ENCODE measurements at regions not wholly inside any gene's neighbourhood (a gene's known extent, or its start where the extent isn't known, plus 50 kb on each side); places are given as distances from the start of the nearest gene placed in this dataset.

DNA sequence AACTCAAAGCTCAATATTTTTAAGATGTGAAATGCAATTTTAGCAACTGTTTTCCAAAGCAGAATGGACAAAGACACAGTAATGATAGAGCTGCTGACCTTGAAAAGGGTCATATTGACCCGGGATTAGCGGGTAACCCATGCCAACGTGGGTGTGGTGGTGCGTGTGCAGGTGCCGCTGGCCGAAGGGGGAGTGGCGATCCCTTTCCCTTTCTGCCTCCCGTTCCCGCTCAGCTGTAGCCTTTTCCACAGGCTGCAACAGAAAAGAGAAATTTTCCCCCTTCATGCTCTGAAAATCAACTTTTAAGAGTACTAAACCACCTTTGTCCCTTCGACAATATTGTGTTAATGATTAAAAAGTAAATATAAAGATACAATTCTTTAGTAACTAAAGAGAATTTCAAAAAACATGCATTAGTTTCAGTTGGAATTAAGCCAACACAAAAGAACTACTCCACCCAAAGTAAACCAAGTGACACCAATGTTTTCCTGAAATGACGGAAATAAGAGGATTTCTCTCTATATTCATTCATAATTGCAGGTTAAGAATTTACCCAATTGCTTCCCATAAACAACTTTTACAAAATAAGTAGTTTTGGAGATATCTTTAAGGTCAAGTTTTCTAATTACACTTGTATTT, 105.2 kb downstream of the ZNF608 start:
- TF ChIP-seq, protein P1, sequence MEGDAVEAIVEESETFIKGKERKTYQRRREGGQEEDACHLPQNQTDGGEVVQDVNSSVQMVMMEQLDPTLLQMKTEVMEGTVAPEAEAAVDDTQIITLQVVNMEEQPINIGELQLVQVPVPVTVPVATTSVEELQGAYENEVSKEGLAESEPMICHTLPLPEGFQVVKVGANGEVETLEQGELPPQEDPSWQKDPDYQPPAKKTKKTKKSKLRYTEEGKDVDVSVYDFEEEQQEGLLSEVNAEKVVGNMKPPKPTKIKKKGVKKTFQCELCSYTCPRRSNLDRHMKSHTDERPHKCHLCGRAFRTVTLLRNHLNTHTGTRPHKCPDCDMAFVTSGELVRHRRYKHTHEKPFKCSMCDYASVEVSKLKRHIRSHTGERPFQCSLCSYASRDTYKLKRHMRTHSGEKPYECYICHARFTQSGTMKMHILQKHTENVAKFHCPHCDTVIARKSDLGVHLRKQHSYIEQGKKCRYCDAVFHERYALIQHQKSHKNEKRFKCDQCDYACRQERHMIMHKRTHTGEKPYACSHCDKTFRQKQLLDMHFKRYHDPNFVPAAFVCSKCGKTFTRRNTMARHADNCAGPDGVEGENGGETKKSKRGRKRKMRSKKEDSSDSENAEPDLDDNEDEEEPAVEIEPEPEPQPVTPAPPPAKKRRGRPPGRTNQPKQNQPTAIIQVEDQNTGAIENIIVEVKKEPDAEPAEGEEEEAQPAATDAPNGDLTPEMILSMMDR (IDR thresholded peaks at IDR 0.05), result no peak
- no peak for TF ChIP-seq POLR2A (IDR thresholded peaks at IDR 0.05)
- no peak overlapping the region for H3K4me3 ChIP-seq (ENCODE audit: low read depth, poor library complexity, severe bottlenecking)
- WGBS, 2 donors, result 88 to 95% methylated on average over 11 of the region's 11 CpGs
- intact Hi-C loops (cut with DNase I; ENCODE audit: low total_unique reads), result no loop called here
- no peak for DNase-seq (ENCODE audit: low spot score in 2 of 2)

DNA sequence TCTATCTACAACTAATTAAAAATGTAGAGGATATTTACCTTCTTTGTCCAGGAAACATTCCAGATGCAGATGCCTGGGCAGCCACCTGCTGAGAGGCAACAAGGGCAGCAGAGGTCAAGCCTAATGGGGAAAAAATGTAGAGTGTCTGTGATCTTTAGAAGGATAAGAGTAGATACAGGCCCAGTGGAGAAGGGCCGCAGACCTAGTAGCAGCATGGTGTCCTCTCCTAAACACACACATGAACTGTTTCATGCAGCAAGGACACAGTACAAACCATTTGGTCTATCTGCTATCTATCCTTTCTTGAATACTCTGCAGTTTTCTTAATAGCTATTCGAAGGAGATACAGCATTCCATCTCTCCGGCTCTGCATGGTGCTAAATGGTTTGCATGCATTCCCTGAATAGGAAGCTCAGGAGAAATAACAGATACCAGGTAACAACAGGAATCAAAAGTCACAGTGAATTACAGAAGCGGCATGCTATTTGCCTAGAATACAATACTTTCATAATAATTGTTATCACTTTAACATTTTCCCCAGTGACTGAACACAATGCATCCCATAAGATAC, 107.3 kb downstream of the ZNF608 start:
- WGBS, 2 donors, result 86 to 88% methylated on average over 4 of the region's 4 CpGs
- intact Hi-C loops (cut with DNase I; ENCODE audit: low total_unique reads), result no loop called here
- no peak overlapping the region for H3K4me3 ChIP-seq (ENCODE audit: low read depth, poor library complexity, severe bottlenecking)
- no peak for DNase-seq (ENCODE audit: low spot score in 2 of 2)
- TF ChIP-seq, protein P1 (IDR thresholded peaks at IDR 0.05), result no peak
- TF ChIP-seq POLR2A (IDR thresholded peaks at IDR 0.05), result no peak

DNA sequence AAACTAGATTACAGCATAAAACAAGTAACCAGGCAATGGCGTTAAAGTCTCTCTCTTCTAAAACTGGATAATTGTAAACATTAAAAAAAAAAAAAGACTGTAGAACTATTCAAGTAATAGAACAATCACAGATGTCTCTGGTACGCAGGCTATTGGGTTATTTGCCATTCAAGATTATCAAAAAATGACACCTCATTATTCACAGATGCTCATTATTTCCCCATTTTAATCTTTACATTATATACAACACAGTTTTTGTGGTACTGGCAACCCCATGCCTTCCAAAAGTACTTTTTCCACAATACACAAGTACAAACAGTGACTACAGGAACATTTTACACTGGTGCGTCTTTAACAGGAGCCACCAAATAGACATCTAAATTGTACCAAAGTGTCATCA, 109.4 kb downstream of the ZNF608 start:
- intact Hi-C loops (cut with DNase I; ENCODE audit: low total_unique reads), result no loop called here
- DNase-seq (ENCODE audit: low spot score in 2 of 2), result no peak
- TF ChIP-seq, protein P1 (IDR thresholded peaks at IDR 0.05), result no peak
- no peak for TF ChIP-seq POLR2A (IDR thresholded peaks at IDR 0.05)
- no peak overlapping the region for H3K4me3 ChIP-seq (ENCODE audit: low read depth, poor library complexity, severe bottlenecking)
- WGBS, 2 donors, result 93 to 94% methylated on average over 3 of the region's 3 CpGs

DNA sequence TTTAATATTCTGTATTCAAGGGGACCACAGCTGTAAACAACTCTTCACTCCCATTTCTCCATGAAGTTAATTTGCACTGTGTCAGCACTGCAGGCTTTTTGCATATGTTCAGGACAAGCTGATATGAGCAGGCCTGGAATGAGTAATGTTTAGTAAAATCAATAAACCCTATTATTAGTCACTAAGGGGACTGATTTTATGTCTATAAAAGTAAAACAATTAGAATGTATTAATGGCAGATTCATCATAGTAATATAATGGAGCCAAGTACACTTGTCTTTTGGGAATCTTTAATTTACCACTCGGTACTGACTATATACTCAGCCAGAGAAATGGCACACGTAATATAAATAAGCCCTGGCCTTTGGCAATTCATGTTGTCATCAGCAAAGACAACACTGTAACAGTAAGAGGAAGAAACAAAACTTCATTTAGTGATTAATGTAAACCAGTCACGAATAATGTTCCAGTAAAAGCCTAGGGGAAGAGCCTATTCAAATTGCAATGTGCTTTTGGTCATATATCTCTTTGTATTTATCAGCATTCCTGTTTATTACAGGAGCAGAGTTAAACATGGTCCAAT, 111.6 kb downstream of the ZNF608 start:
- no peak for DNase-seq (ENCODE audit: low spot score in 2 of 2)
- TF ChIP-seq POLR2A (IDR thresholded peaks at IDR 0.05), result no peak
- TF ChIP-seq, protein P1 (IDR thresholded peaks at IDR 0.05), result no peak

DNA sequence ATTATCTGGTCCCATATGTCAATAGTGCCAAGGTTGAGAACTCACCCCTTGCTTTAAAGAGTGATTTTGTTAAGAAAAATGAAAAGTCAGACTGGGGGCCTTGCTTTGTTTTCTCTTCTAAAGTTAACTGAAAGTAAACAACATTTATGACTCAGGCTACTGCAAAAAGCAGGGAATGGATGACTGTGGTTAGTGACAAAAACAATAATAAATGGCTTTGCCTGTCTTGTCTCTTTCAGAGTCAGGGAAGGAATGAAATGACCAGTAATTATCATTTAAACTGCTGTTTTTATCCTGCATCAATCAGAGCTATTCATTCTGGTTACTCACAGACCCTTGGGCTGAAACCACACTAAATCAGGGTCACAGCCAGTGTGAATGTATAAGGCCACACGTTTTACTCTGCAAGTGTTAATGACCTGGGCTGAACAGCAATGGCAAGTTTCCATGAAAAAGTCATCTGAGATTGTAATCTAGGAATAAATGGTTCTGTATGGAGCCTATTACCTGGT, 112.2 kb downstream of the ZNF608 start:
- 41 to 48% methylated on average over 1 of the region's 1 CpG for WGBS, 2 donors
- DNase-seq (ENCODE audit: low spot score in 2 of 2), result no peak

More for the DNA sequence above, 111.6 kb downstream of the ZNF608 start:
- H3K4me3 ChIP-seq (ENCODE audit: low read depth, poor library complexity, severe bottlenecking), result no peak overlapping the region
- 58 to 67% methylated on average over 3 of the region's 3 CpGs for WGBS, 2 donors
- intact Hi-C loops (cut with DNase I; ENCODE audit: low total_unique reads), result no loop called here

More for the DNA sequence above, 112.2 kb downstream of the ZNF608 start:
- no peak overlapping the region for H3K4me3 ChIP-seq (ENCODE audit: low read depth, poor library complexity, severe bottlenecking)
- TF ChIP-seq, protein P1 (IDR thresholded peaks at IDR 0.05), result no peak
- no peak for TF ChIP-seq POLR2A (IDR thresholded peaks at IDR 0.05)
- intact Hi-C loops (cut with DNase I; ENCODE audit: low total_unique reads), result no loop called here

All from lower leg skin (tissue), 4 donors.